Brain microvascular endothelial cell (primary cell): ENCODE measurements at regions not wholly inside any gene's neighbourhood (a gene's known extent, or its start where the extent isn't known, plus 50 kb on each side); places are given as distances from the start of the nearest gene placed in this dataset.

ENCODE experiments used
- DNase-seq: peaks from one replicate; pipeline ENCODE4 v3.0.0-alpha.2; 2020
- H3K27ac ChIP-seq: fragments of 250-450 bp; sonication (Bioruptor Pico); 2 replicates; pipeline ENCODE4 v1.5.1; 2020; ENCODE audit warnings: mild to moderate bottlenecking, moderate library complexity
- H3K27me3 ChIP-seq: fragments of 250-450 bp; sonication (Bioruptor Pico); replicated peaks from 2 replicates; pipeline ENCODE4 v1.5.1; 2020; ENCODE audit warnings: mild to moderate bottlenecking
- H3K36me3 ChIP-seq: fragments of 250-450 bp; sonication (Bioruptor Pico); replicated peaks from 2 replicates; pipeline ENCODE4 v1.5.1; 2020; ENCODE audit warnings: mild to moderate bottlenecking
- H3K4me3 ChIP-seq: 2 replicates; pipeline ENCODE4 v1.5.1; 2011; ENCODE audit warnings: low read depth, mild to moderate bottlenecking, control low read depth, low read length, moderate library complexity
- in situ Hi-C: cut with HindIII; loops from 2 replicates; pipeline ENCODE4 v1.10.0; 2017; ENCODE audit warnings: low sequenced_read_pairs, low pct_ligation_motif_present
- TF ChIP-seq, protein P1 (sequence below): IDR thresholded peaks from 2 replicates; pipeline ENCODE4 v1.5.1; 2011; ENCODE audit warnings: low read depth, mild to moderate bottlenecking, moderate library complexity, low read length, control low read depth, inconsistent platforms; ENCODE audit errors: missing control alignments

DNA sequence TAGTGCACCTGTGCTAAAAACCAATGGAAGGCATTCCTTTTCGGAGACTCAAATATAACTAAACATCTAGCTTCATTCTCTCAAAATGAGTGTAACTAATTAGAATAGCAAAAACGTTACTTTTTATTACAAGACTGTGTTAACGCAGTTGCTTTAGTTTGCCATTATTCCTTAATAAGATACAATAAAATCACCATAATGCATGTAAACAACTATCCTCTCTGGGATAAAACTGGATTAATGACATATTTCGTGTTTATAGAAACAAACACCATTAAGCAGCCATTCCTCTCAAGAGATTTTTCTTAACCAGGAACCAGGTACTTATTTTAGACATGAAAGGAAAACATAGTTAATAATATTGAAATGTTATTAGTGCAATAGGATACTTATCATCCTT lies 512.8 kb upstream of the B3GALT2 start:
- Histone ChIP-seq H3K27me3 (no peaks in the 10 kb centered on the region), H3K27ac (no peak overlapping the region), H3K36me3 (no peaks in the 10 kb centered on the region), H3K4me3 (no peak overlapping the region)
- TF ChIP-seq, protein P1, sequence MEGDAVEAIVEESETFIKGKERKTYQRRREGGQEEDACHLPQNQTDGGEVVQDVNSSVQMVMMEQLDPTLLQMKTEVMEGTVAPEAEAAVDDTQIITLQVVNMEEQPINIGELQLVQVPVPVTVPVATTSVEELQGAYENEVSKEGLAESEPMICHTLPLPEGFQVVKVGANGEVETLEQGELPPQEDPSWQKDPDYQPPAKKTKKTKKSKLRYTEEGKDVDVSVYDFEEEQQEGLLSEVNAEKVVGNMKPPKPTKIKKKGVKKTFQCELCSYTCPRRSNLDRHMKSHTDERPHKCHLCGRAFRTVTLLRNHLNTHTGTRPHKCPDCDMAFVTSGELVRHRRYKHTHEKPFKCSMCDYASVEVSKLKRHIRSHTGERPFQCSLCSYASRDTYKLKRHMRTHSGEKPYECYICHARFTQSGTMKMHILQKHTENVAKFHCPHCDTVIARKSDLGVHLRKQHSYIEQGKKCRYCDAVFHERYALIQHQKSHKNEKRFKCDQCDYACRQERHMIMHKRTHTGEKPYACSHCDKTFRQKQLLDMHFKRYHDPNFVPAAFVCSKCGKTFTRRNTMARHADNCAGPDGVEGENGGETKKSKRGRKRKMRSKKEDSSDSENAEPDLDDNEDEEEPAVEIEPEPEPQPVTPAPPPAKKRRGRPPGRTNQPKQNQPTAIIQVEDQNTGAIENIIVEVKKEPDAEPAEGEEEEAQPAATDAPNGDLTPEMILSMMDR, result no peak
- DNase-seq, result no peak
- in situ Hi-C loops, result no loop called here

DNA sequence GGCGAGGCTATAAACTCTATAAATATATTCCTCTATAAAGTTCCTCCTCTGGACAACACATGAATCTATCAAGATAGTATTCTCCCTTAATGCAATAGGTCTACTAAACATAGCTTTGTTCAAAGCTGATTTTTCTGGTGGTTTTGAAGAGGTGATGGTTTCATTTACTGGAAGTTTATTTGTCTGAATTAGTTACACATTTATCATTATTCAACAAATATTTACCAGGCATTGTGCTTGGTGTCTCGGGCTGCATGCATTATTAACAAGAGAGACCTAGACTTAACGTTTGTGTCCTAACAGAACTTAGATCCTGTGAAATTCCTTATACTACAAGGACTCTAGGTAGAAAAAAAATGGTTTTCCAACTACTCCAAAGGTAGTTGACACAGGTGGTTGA lies 511.4 kb upstream of the B3GALT2 start:
- TF ChIP-seq, protein P1, result no peak
- H3K27ac ChIP-seq, result no peak overlapping the region
- in situ Hi-C loops, result no loop called here
- no peak overlapping the region for H3K4me3 ChIP-seq
- no peaks in the 10 kb centered on the region for H3K27me3 ChIP-seq
- DNase-seq, result no peak
- H3K36me3 ChIP-seq, result no peaks in the 10 kb centered on the region

- in situ Hi-C loops, result no loop called here
- Histone ChIP-seq H3K27me3 (no peaks in the 10 kb centered on the region), H3K4me3 (no peak overlapping the region), H3K36me3 (no peaks in the 10 kb centered on the region), H3K27ac (no peak overlapping the region)
- no peak for DNase-seq
- TF ChIP-seq, protein P1, result no peak
These were observed 510.8 kb upstream of the B3GALT2 start for GRCh38 chr1:193697115-193697762.

DNA sequence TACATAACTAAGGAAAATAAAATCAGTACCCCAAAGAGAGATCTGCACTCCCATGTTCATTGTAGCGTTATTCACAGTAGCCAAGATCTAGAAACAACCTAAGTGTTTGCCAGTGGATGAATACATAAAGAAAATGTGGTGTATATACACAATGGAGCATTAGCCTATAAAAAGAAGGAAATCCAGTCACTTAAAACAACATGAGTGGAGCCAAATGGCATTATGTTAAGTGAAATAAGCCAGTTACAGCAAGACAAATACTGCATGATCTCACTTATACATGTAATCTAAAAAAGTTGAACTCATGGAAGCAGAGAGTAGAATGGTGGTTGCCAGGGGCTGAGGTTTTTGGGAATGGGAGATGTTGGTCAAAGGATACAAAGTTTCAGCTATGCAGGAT lies 508.3 kb upstream of the B3GALT2 start:
- no peaks in the 10 kb centered on the region for H3K27me3 ChIP-seq
- H3K36me3 ChIP-seq, result no peaks in the 10 kb centered on the region
- H3K4me3 ChIP-seq, result no peak overlapping the region
- in situ Hi-C loops, result no loop called here
- TF ChIP-seq, protein P1, result no peak
- DNase-seq, result no peak
- H3K27ac ChIP-seq, result no peak overlapping the region

DNA sequence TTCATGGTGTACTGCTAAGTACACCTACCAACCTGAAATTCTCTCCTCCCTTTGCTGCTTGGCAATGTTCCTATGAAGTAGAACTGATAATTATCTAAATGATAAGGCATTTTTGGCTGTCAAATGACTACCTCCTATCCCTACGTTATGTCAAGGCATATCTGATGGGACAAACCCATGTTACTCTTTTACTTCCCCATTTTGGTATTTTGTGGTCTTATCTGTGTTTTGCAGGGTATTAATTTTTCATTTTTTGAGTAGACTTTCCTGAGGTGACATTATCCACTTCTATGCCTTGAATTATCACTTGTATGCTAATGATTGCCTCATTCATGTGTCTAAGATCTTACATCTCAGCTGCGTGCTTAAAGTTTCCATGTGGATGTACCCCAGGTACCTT lies 499.6 kb upstream of the B3GALT2 start:
- Histone ChIP-seq H3K4me3 (no peak overlapping the region), H3K36me3 (no peaks in the 10 kb centered on the region), H3K27ac (no peak overlapping the region), H3K27me3 (no peaks in the 10 kb centered on the region)
- TF ChIP-seq, protein P1, result no peak
- DNase-seq, result no peak
- in situ Hi-C loops, result no loop called here

DNA sequence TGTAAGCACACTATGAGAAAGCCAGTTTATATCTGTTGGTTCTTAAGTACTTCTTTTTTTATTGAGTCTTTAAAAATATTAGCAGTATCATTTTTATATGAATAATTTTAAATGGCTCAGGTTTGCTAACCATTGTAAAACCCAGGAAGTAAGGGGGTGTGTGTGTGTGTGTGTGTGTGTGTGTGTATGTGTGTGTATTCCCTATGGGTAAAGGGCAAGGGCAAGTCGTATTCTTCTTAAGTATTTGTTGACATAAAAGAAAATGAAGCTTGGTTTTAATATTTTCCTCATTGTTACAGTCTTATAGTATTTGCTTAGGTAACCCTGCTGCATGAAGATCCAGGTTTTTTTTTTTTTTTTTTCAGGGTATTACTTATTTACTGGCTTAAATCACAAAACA lies 495.0 kb upstream of the B3GALT2 start:
- TF ChIP-seq, protein P1, result no peak
- Histone ChIP-seq H3K27me3 (no peaks in the 10 kb centered on the region), H3K27ac (no peak overlapping the region), H3K36me3 (no peaks in the 10 kb centered on the region), H3K4me3 (no peak overlapping the region)
- in situ Hi-C loops, result no loop called here
- no peak for DNase-seq
